ENCODE measurements at regions not wholly inside any gene's neighbourhood (a gene's known extent, or its start where the extent isn't known, plus 50 kb on each side); places are given as distances from the start of the nearest gene placed in this dataset.

DNA sequence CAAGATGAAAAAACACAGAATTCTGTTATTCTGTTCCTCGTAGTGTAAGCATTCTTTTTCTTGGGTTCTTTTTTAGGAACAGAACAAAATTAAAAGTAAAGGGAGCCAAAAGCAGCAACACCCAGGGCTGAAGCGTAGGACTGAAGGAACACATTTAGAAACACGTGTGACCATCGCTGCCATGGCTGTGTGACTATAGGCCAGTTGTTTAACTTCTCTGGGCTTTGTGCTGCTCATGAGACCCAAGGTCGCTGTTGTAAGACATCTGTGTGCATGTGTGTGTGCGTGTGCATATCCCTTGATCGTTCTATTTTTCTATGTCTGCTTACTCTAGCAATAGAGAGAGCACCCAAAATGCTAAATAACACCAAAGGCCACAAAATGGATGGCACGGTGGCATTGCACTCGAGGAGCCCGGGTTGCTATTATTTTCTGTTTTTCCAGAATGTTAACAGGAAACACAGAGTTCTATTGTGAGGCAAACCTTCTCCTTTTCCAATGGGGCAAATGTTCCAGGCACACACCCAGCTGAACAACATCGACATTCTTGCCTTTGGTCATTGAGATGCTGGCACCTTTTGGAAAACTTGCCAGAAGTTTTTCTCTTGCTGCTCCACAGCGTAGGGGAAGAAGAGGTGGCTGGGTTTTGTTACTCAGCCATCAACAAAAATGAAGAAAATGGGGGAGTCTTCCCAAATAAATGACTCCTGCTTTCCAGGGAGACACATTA, 267.8 kb upstream of the ECI2 start:
- Histone ChIP-seq H3K4me1 (ENCODE audit: control insufficient read depth in 3 of 3, insufficient read depth in 3 of 3, low read length in 3 of 3) (peaks cover 38 to 47% (median 40%) of the 10 kb centered on the region in 3 donors), H3K9me3 (ENCODE audit: control insufficient read depth in 3 of 3, low read length in 3 of 3) (no peaks in the 10 kb centered on the region), H3K27me3 (ENCODE audit: control insufficient read depth in 3 of 3, insufficient read depth in 3 of 3, low read length in 3 of 3) (no peaks in the 10 kb centered on the region), H3K27ac (ENCODE audit: low read depth, low read length) (peak overlapping the region; percentile 83), H3K4me3 (ENCODE audit: low read length in 3 of 3) (peak overlapping the region; percentile 22 to 28 (median 24)), H3K36me3 (ENCODE audit: control insufficient read depth in 3 of 3, insufficient read depth in 3 of 3, low read length in 3 of 3) (no peaks in the 10 kb centered on the region), H3K9ac (ENCODE audit: low read depth in 1 of 3, low read length in 3 of 3) (peak overlapping the region; percentile 24 to 76 (median 73))

DNA sequence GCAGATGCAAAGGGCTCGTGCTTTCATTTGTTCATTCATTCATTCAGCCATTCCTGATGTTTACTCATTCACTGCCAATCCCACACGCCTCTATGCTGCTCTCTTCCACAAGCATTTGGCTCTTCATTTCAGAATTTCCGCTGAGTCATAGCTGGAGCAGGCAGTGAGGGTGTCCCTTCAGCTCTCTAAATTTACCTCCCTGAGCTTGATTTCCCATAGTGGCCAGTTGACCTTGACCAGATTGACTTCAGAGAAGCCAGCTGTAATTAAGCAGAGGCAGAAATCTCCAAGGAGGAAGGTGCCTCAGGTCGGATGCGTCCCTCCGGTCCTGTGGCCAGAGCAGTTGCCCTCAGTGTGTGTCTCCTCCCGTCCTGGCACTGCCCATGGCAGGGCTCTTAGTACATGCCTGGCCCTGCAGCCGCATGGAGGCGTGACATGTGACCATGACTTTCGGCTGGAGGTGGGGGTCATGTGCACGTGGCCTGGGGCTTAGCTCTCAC, 267.2 kb upstream of the ECI2 start:
- H3K4me3 ChIP-seq (ENCODE audit: low read length in 3 of 3) = peak overlapping the region; percentile 28 to 66 (median 47)
- peak overlapping the region; percentile 24 to 76 (median 73) for H3K9ac ChIP-seq (ENCODE audit: low read depth in 1 of 3, low read length in 3 of 3)
- no peaks in the 10 kb centered on the region for H3K36me3 ChIP-seq (ENCODE audit: control insufficient read depth in 3 of 3, insufficient read depth in 3 of 3, low read length in 3 of 3)
- peaks cover 44 to 54% (median 46%) of the 10 kb centered on the region in 3 donors for H3K4me1 ChIP-seq (ENCODE audit: control insufficient read depth in 3 of 3, insufficient read depth in 3 of 3, low read length in 3 of 3)
- H3K27ac ChIP-seq (ENCODE audit: low read depth, low read length) = peak overlapping the region; percentile 83
- H3K9me3 ChIP-seq (ENCODE audit: control insufficient read depth in 3 of 3, low read length in 3 of 3) = no peaks in the 10 kb centered on the region
- no peaks in the 10 kb centered on the region for H3K27me3 ChIP-seq (ENCODE audit: control insufficient read depth in 3 of 3, insufficient read depth in 3 of 3, low read length in 3 of 3)

DNA sequence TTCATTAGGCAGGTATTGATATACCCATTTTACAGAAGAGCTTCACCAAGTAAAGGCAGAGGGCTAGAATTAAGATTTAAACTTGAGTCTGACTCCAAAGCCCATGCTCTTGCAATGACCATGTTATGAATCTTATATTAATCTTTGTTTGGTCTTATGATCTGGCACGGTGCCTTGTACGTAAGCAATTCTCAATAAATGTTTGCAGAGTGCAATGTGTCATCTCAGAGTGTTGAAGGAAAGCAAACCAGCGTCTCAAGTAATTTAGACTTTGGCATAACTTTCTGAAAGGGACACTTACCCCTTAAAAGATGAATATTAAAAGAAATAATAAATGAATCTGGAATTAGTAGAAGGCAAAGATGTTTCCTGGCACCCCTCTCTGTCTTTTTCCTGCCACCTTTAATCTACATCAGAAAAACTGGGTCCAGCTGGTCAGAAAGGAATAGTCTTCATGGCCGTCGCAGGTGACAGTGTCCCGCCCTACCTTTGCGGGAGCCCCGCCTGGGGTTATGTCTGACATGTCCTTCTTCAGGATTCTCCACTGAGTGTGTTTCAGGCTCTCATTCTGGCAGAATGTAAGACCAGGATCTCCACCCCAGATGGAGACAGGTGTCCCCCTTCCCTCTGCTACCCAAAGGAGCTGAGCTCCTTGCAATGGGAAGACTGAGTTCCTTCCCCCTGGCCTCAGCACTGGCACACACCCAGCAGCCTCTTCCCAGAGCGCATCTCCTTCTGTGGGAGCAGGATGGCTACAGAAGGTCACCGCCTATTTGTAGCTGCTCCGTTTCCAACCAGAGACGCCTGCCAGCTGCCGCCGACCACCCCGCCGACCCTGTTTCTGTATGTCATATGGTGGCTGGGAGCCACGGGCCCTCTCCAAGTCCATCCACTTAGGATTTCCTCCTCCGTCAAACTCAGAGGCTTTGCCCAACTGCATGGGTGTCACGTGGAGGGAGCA, 266.3 kb upstream of the ECI2 start:
- H3K36me3 ChIP-seq (ENCODE audit: control insufficient read depth in 3 of 3, insufficient read depth in 3 of 3, low read length in 3 of 3) = no peaks in the 10 kb centered on the region
- no peaks in the 10 kb centered on the region for H3K27me3 ChIP-seq (ENCODE audit: control insufficient read depth in 3 of 3, insufficient read depth in 3 of 3, low read length in 3 of 3)
- peaks cover 48 to 55% (median 49%) of the 10 kb centered on the region in 3 donors for H3K4me1 ChIP-seq (ENCODE audit: control insufficient read depth in 3 of 3, insufficient read depth in 3 of 3, low read length in 3 of 3)
- H3K4me3 ChIP-seq (ENCODE audit: low read length in 3 of 3) = peak overlapping the region; percentile 28 to 63 (median 47)
- peak overlapping the region; percentile 83 for H3K27ac ChIP-seq (ENCODE audit: low read depth, low read length)
- H3K9me3 ChIP-seq (ENCODE audit: control insufficient read depth in 3 of 3, low read length in 3 of 3) = no peaks in the 10 kb centered on the region
- H3K9ac ChIP-seq (ENCODE audit: low read depth in 1 of 3, low read length in 3 of 3) = peak overlapping the region in 2 of 3 donors; percentile 12 to 76

DNA sequence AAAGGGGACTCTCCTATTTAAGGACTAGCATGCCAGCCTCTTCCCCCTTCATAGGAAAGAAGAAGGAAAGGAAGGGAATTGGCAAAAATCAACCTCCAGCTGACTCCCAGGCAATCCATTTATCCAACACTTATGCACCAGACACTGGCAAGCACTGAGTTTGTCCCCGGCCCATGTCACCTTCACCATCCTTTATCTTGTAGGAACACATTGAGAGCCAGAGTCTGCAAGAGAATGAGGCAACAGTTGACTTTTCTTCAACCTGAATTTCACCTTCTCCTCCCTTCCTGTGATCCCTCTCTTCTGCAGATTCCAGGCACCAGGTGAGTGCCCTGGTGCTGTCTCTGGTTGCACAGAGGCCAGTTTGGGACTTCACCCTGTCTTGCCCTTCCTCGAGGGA, 264.3 kb upstream of the ECI2 start:
- no peak overlapping the region for H3K9ac ChIP-seq (ENCODE audit: low read depth in 1 of 3, low read length in 3 of 3)
- no peaks in the 10 kb centered on the region for H3K9me3 ChIP-seq (ENCODE audit: control insufficient read depth in 3 of 3, low read length in 3 of 3)
- no peaks in the 10 kb centered on the region for H3K27me3 ChIP-seq (ENCODE audit: control insufficient read depth in 3 of 3, insufficient read depth in 3 of 3, low read length in 3 of 3)
- peaks cover 38 to 45% (median 40%) of the 10 kb centered on the region in 3 donors for H3K4me1 ChIP-seq (ENCODE audit: control insufficient read depth in 3 of 3, insufficient read depth in 3 of 3, low read length in 3 of 3)
- H3K27ac ChIP-seq (ENCODE audit: low read depth, low read length) = peak overlapping the region; percentile 36
- H3K4me3 ChIP-seq (ENCODE audit: low read length in 3 of 3) = no peak overlapping the region
- H3K36me3 ChIP-seq (ENCODE audit: control insufficient read depth in 3 of 3, insufficient read depth in 3 of 3, low read length in 3 of 3) = no peaks in the 10 kb centered on the region

DNA sequence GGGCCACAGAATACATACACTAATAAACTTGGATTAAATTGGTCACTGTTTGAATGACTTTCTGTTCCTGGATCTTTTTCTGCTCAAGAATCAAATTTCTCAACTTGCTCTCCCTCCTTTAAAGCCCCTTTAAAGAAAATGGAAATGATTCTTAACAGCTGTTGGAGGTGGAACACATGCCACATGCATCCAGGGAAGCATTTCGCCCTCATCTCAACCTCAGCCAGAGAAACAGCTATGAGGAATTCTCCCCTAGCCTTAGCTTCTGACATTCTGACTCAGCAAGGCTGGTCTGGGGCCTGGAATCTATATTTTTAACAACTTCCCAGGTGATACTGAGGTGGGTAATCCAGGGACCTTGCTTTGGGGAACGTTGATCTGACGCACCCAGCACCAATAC, 263.4 kb upstream of the ECI2 start:
- H3K9ac ChIP-seq (ENCODE audit: low read depth in 1 of 3, low read length in 3 of 3) = no peak overlapping the region
- no peaks in the 10 kb centered on the region for H3K27me3 ChIP-seq (ENCODE audit: control insufficient read depth in 3 of 3, insufficient read depth in 3 of 3, low read length in 3 of 3)
- H3K9me3 ChIP-seq (ENCODE audit: control insufficient read depth in 3 of 3, low read length in 3 of 3) = no peaks in the 10 kb centered on the region
- peak overlapping the region; percentile 36 for H3K27ac ChIP-seq (ENCODE audit: low read depth, low read length)
- no peak overlapping the region for H3K4me3 ChIP-seq (ENCODE audit: low read length in 3 of 3)
- no peaks in the 10 kb centered on the region for H3K36me3 ChIP-seq (ENCODE audit: control insufficient read depth in 3 of 3, insufficient read depth in 3 of 3, low read length in 3 of 3)
- peaks cover 34 to 37% (median 36%) of the 10 kb centered on the region in 3 donors for H3K4me1 ChIP-seq (ENCODE audit: control insufficient read depth in 3 of 3, insufficient read depth in 3 of 3, low read length in 3 of 3)

DNA sequence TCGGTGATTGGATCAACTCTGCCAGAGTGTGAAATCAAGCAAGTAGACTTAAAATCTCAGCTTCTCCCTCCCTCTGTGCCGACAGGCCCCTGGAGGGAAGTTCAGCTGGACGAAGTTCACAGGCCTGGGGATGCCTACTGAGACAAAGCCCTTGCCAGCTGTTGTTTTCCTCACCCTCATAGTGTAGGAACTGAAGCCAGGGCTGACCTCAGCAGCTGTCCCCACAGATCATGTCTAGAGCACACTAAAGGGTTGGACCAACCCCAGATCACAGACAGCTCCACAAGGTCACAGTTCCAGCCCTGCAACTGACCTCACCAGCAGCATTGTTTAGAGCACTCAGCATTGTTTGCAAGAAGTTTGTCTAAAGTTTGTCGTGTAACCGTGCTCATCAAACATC, 261.9 kb upstream of the ECI2 start:
- H3K4me3 ChIP-seq (ENCODE audit: low read length in 3 of 3) = no peak overlapping the region
- no peaks in the 10 kb centered on the region for H3K36me3 ChIP-seq (ENCODE audit: control insufficient read depth in 3 of 3, insufficient read depth in 3 of 3, low read length in 3 of 3)
- H3K9me3 ChIP-seq (ENCODE audit: control insufficient read depth in 3 of 3, low read length in 3 of 3) = no peaks in the 10 kb centered on the region
- peak overlapping the region; percentile 23 to 58 (median 54) for H3K9ac ChIP-seq (ENCODE audit: low read depth in 1 of 3, low read length in 3 of 3)
- H3K4me1 ChIP-seq (ENCODE audit: control insufficient read depth in 3 of 3, insufficient read depth in 3 of 3, low read length in 3 of 3) = peaks cover 21 to 23% (median 21%) of the 10 kb centered on the region in 3 donors
- peak overlapping the region; percentile 61 for H3K27ac ChIP-seq (ENCODE audit: low read depth, low read length)
- H3K27me3 ChIP-seq (ENCODE audit: control insufficient read depth in 3 of 3, insufficient read depth in 3 of 3, low read length in 3 of 3) = no peaks in the 10 kb centered on the region

DNA sequence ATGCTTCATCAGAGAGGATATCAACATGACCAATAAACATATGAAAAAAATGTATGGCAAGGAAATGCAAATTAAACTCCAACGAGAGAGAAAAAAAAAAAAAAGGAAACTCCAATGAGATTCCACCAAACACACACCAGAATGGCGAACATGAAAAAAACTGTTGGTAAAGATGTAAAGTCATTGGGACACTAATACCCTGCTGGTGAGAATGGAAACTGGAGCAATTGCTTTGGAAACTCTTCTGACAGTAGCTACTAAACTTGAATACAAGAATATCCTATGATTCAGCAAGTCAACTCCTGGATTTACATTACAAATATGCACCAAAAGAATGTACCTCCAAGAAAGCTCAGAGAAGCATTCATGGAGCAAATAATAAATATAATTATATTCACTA, 260.7 kb upstream of the ECI2 start:
- Histone ChIP-seq H3K9ac (ENCODE audit: low read depth in 1 of 3, low read length in 3 of 3) (no peak overlapping the region), H3K27ac (ENCODE audit: low read depth, low read length) (no peak overlapping the region), H3K4me3 (ENCODE audit: low read length in 3 of 3) (no peak overlapping the region), H3K4me1 (ENCODE audit: control insufficient read depth in 3 of 3, insufficient read depth in 3 of 3, low read length in 3 of 3) (peaks cover 13 to 15% (median 14%) of the 10 kb centered on the region in 3 donors), H3K27me3 (ENCODE audit: control insufficient read depth in 3 of 3, insufficient read depth in 3 of 3, low read length in 3 of 3) (no peaks in the 10 kb centered on the region), H3K9me3 (ENCODE audit: control insufficient read depth in 3 of 3, low read length in 3 of 3) (no peaks in the 10 kb centered on the region), H3K36me3 (ENCODE audit: control insufficient read depth in 3 of 3, insufficient read depth in 3 of 3, low read length in 3 of 3) (no peaks in the 10 kb centered on the region)

DNA sequence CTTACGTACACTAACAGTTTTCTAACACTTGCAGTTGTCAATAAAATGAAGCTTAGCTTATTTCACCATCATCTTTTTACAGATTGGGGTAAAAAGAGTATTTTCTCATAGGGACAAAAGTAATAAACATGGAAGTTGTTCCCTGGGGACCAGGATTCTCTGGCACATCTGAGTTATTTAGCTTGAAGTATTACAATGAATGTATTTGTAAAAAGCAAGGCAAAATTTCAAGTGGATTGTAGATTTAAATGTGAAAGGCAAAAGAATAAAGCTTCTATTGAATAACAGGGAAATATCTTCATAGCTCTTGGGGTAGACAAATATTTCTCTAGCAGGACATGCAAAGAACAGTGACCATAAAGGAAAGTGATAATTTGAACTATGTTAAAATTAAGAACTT, 260.0 kb upstream of the ECI2 start:
- Histone ChIP-seq H3K9me3 (ENCODE audit: control insufficient read depth in 3 of 3, low read length in 3 of 3) (no peaks in the 10 kb centered on the region), H3K27ac (ENCODE audit: low read depth, low read length) (no peak overlapping the region), H3K4me1 (ENCODE audit: control insufficient read depth in 3 of 3, insufficient read depth in 3 of 3, low read length in 3 of 3) (peaks cover 13 to 15% (median 14%) of the 10 kb centered on the region in 3 donors), H3K36me3 (ENCODE audit: control insufficient read depth in 3 of 3, insufficient read depth in 3 of 3, low read length in 3 of 3) (no peaks in the 10 kb centered on the region), H3K9ac (ENCODE audit: low read depth in 1 of 3, low read length in 3 of 3) (no peak overlapping the region), H3K4me3 (ENCODE audit: low read length in 3 of 3) (no peak overlapping the region), H3K27me3 (ENCODE audit: control insufficient read depth in 3 of 3, insufficient read depth in 3 of 3, low read length in 3 of 3) (no peaks in the 10 kb centered on the region)

DNA sequence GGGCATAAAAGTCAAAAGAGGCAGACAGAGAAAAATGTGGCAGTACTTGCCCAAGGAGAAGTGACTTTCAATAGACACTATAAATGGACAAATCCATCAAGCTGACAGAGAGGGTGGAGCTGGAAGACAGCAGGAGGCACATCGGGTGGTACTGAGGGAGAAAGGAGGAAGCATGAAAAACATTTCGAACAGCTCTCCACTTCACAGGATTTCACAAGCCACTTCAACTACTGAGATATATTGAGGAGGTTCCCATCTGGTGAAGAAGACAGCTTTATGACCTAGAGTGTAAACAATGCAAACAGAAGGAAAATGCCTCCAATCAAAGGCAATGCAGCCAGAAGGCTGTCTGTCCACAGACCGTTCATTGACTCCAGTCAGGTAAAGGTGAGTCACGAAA, 259.4 kb upstream of the ECI2 start:
- H3K4me1 ChIP-seq (ENCODE audit: control insufficient read depth in 3 of 3, insufficient read depth in 3 of 3, low read length in 3 of 3) = peaks cover 13 to 15% (median 13%) of the 10 kb centered on the region in 3 donors
- H3K9ac ChIP-seq (ENCODE audit: low read depth in 1 of 3, low read length in 3 of 3) = no peak overlapping the region
- H3K27ac ChIP-seq (ENCODE audit: low read depth, low read length) = no peak overlapping the region
- no peaks in the 10 kb centered on the region for H3K36me3 ChIP-seq (ENCODE audit: control insufficient read depth in 3 of 3, insufficient read depth in 3 of 3, low read length in 3 of 3)
- no peaks in the 10 kb centered on the region for H3K9me3 ChIP-seq (ENCODE audit: control insufficient read depth in 3 of 3, low read length in 3 of 3)
- no peak overlapping the region for H3K4me3 ChIP-seq (ENCODE audit: low read length in 3 of 3)
- H3K27me3 ChIP-seq (ENCODE audit: control insufficient read depth in 3 of 3, insufficient read depth in 3 of 3, low read length in 3 of 3) = no peaks in the 10 kb centered on the region
